H1 (cell line): ENCODE measurements at regions not wholly inside any gene's neighbourhood (a gene's known extent, or its start where the extent isn't known, plus 50 kb on each side); places are given as distances from the start of the nearest gene placed in this dataset.
"Not testable (repeated sequence)": the region's sequence is repeated elsewhere in the genome, so short reads cannot be mapped to it uniquely, and the experiment has no call there.

ENCODE experiments used
- CTCF ChIA-PET: fragments of 300-600 bp; sonication (Branson Sonifier 250); formaldehyde crosslinking; loops from one replicate; lab custom pipeline; 2021; ENCODE audit not compliant: partially characterized antibody; lab: Charles Lee
- POLR2A ChIA-PET: fragments of 300-600 bp; sonication (Branson Sonifier 250); formaldehyde crosslinking; loops from one replicate; lab custom pipeline; 2021; ENCODE audit warnings: inconsistent platforms; ENCODE audit not compliant: partially characterized antibody; lab: Charles Lee
- DNase-seq, 2 experiments: peaks; one replicate each; pipeline versions ENCODE4 v3.0.0 to v3.0.0-alpha.2; 2010 to 2022; ENCODE audit warnings: low spot score in 2 of 2, low read depth in 1 of 2, mixed read lengths in 1 of 2
- FAIRE-seq: peaks from 2 replicates; lab custom pipeline; 2011; peaks lifted over from hg19 to GRCh38; lab: Jason Lieb, UNC
- H2AFZ ChIP-seq: 2 replicates; pipeline ENCODE4 v1.8.1; 2012; ENCODE audit warnings: low read length, inconsistent platforms
- H2AK5ac ChIP-seq: 2 replicates; pipeline ENCODE4 v1.6.1; 2013; ENCODE audit warnings: low read depth, low read length
- H2BK120ac ChIP-seq: replicated peaks from 2 replicates; pipeline ENCODE3; 2013; ENCODE audit warnings: low read depth, low read length, inconsistent platforms
- H2BK12ac ChIP-seq: 2 replicates; pipeline ENCODE4 v1.6.1; 2013; ENCODE audit warnings: low read depth, low read length
- H2BK15ac ChIP-seq: 2 replicates; pipeline ENCODE4 v1.6.1; 2013; ENCODE audit warnings: low read length
- H2BK20ac ChIP-seq: 2 replicates; pipeline ENCODE4 v1.6.1; 2013; ENCODE audit warnings: low read length
- H2BK5ac ChIP-seq: 2 replicates; pipeline ENCODE4 v1.6.1; 2013; ENCODE audit warnings: low read depth, low read length
- H3K14ac ChIP-seq: 2 replicates; pipeline ENCODE4 v1.6.1; 2013; ENCODE audit warnings: inconsistent platforms; ENCODE audit not compliant: insufficient read length
- H3K18ac ChIP-seq: 2 replicates; pipeline ENCODE4 v1.6.1; 2013; ENCODE audit warnings: low read length; ENCODE audit errors: extremely low read depth
- H3K23ac ChIP-seq: 2 replicates; pipeline ENCODE4 v1.6.1; 2013; ENCODE audit warnings: inconsistent platforms; ENCODE audit not compliant: insufficient read length
- H3K23me2 ChIP-seq: 2 replicates; pipeline ENCODE4 v1.6.1; 2013; ENCODE audit warnings: low read depth, low read length
- H3K27ac ChIP-seq: 2 replicates; pipeline ENCODE4 v1.6.1; 2011; ENCODE audit warnings: low read depth, low read length, inconsistent platforms
- H3K27me3 ChIP-seq, 4 experiments: replicated peaks in 1 of 4; 1 replicate in 1 of 4; 2 replicates in 3 of 4; pipeline versions ENCODE4 v1.6.1 to v1.8.1; 2011 to 2013; ENCODE audit warnings: low read length in 3 of 4, mild to moderate bottlenecking in 3 of 4, inconsistent platforms in 2 of 4, mixed read lengths in 2 of 4, moderate library complexity in 1 of 4; ENCODE audit not compliant: control insufficient read depth in 3 of 4, insufficient read depth in 3 of 4; ENCODE audit errors: extremely low read depth in 1 of 4
- H3K36me3 ChIP-seq, 4 experiments: 2 replicates each; pipeline versions ENCODE4 v1.6.1 to v1.8.1; 2011 to 2013; ENCODE audit warnings: mild to moderate bottlenecking in 4 of 4, low read length in 3 of 4, moderate library complexity in 2 of 4, control low read depth in 1 of 4, inconsistent platforms in 1 of 4; ENCODE audit not compliant: insufficient read depth in 4 of 4, control insufficient read depth in 2 of 4
- H3K4ac ChIP-seq: replicated peaks from 2 replicates; pipeline ENCODE3; 2013; ENCODE audit warnings: low read length, low read depth, mixed read lengths, inconsistent platforms; ENCODE audit not compliant: insufficient read length
- H3K4me1 ChIP-seq, 4 experiments: replicated peaks in 1 of 4; 1 replicate in 1 of 4; 2 replicates in 3 of 4; pipeline versions ENCODE4 v1.6.1 to v1.8.1; 2011 to 2013; ENCODE audit warnings: low read length in 3 of 4, inconsistent platforms in 2 of 4, mixed read lengths in 1 of 4; ENCODE audit not compliant: insufficient read depth in 4 of 4, control insufficient read depth in 3 of 4
- H3K4me2 ChIP-seq, 2 experiments: 2 replicates each; pipeline versions ENCODE4 v1.6.1 to v1.8.1; 2011 to 2013; ENCODE audit warnings: low read depth in 2 of 2, low read length in 2 of 2, control low read depth in 1 of 2, inconsistent platforms in 1 of 2, mild to moderate bottlenecking in 1 of 2; ENCODE audit not compliant: insufficient read depth in 1 of 2
- H3K4me3 ChIP-seq, 4 experiments: fragments of 200-600, 300-600 bp in 1 of 4; sonication (generic), shearing (Covaris generic), sonication (Bioruptor Twin) in 1 of 4; 2 replicates each; pipeline versions ENCODE4 v1.5.1 to v1.8.1; 2011 to 2016; ENCODE audit warnings: low read length in 4 of 4, low read depth in 3 of 4, control low read depth in 2 of 4, inconsistent platforms in 2 of 4, mild to moderate bottlenecking in 2 of 4, mixed read lengths in 1 of 4, moderate library complexity in 1 of 4; ENCODE audit not compliant: insufficient read depth in 2 of 4; ENCODE audit errors: extremely low read depth in 1 of 4
- H3K56ac ChIP-seq: replicated peaks from 2 replicates; pipeline ENCODE3; 2013; ENCODE audit warnings: low read depth, mild to moderate bottlenecking, mixed read lengths, low read length, inconsistent platforms; ENCODE audit not compliant: insufficient read length
- H3K79me1 ChIP-seq: 2 replicates; pipeline ENCODE4 v1.6.1; 2013; ENCODE audit warnings: low read depth, low read length, control low read depth
- H3K79me2 ChIP-seq, 2 experiments: 2 replicates each; pipeline versions ENCODE4 v1.6.1 to v1.8.1; 2012 to 2013; ENCODE audit warnings: low read length in 2 of 2, mild to moderate bottlenecking in 2 of 2, inconsistent platforms in 1 of 2; ENCODE audit not compliant: insufficient read depth in 2 of 2, control insufficient read depth in 1 of 2
- H3K9ac ChIP-seq, 4 experiments: replicated peaks in 1 of 4; 1 replicate in 1 of 4; 2 replicates in 3 of 4; pipeline versions ENCODE4 v1.6.1 to v1.8.1; 2011 to 2013; ENCODE audit warnings: low read depth in 3 of 4, low read length in 3 of 4, control low read depth in 2 of 4, mild to moderate bottlenecking in 2 of 4, moderate library complexity in 2 of 4, inconsistent platforms in 1 of 4; ENCODE audit errors: extremely low read depth in 1 of 4
- H3K9me3 ChIP-seq, 2 experiments: 2 replicates each; pipeline versions ENCODE4 v1.6.1 to v1.8.1; 2012 to 2013; ENCODE audit warnings: mild to moderate bottlenecking in 2 of 2, moderate library complexity in 2 of 2, control low read depth in 1 of 2, inconsistent platforms in 1 of 2, low read depth in 1 of 2, low read length in 1 of 2, mixed read lengths in 1 of 2; ENCODE audit not compliant: insufficient read depth in 2 of 2
- H4K20me1 ChIP-seq, 2 experiments: replicated peaks in 1 of 2; 2 replicates each; pipeline versions ENCODE3 to v1.8.1; 2011 to 2013; ENCODE audit warnings: inconsistent platforms in 2 of 2, low read length in 2 of 2, mild to moderate bottlenecking in 1 of 2; ENCODE audit not compliant: insufficient read depth in 2 of 2, control insufficient read depth in 1 of 2
- H4K5ac ChIP-seq: 2 replicates; pipeline ENCODE4 v1.6.1; 2013; ENCODE audit warnings: low read length, low read depth, mixed read lengths, inconsistent platforms; ENCODE audit not compliant: insufficient read length
- H4K8ac ChIP-seq: 2 replicates; pipeline ENCODE4 v1.8.0; 2013; ENCODE audit warnings: mild to moderate bottlenecking, moderate library complexity, low read length, inconsistent platforms; ENCODE audit not compliant: insufficient read depth; ENCODE audit errors: extremely low read depth
- H4K91ac ChIP-seq: replicated peaks from 2 replicates; pipeline ENCODE3; 2013; ENCODE audit warnings: low read length, mixed read lengths, inconsistent platforms; ENCODE audit not compliant: insufficient read length
- BACH1 ChIP-seq: IDR thresholded peaks from 2 replicates; pipeline ENCODE4 v1.6.1; 2012; ENCODE audit warnings: low read length, improper control_type of control experiment
- CTBP2 ChIP-seq: IDR thresholded peaks from 2 replicates; pipeline ENCODE4 v1.7.0; 2011; ENCODE audit warnings: borderline replicate concordance, mild to moderate bottlenecking, moderate library complexity, mixed read lengths, low read length; ENCODE audit not compliant: insufficient read depth, insufficient read length
- FOSL1 ChIP-seq: IDR thresholded peaks from 2 replicates; pipeline ENCODE4 v1.6.1; 2011; ENCODE audit warnings: mild to moderate bottlenecking, low read depth, low read length, moderate library complexity; ENCODE audit not compliant: insufficient read depth
- SIN3A ChIP-seq, 2 experiments: IDR thresholded peaks in 1 of 2; conservative IDR thresholded peaks in 1 of 2; 2 replicates each; pipeline ENCODE4 v1.6.1; 2011 to 2012; ENCODE audit warnings: low read length in 2 of 2, improper control_type of control experiment in 1 of 2, low read depth in 1 of 2, mild to moderate bottlenecking in 1 of 2
- SUZ12 ChIP-seq: fragments of 200-600 bp; sonication (generic); IDR thresholded peaks from 2 replicates; pipeline ENCODE4 v1.6.1; 2012; ENCODE audit warnings: mild to moderate bottlenecking, inconsistent platforms, low read length, moderate library complexity, mixed read lengths
- WGBS, 2 experiments: shearing (Covaris generic) in 1 of 2; methylation state at CpG; one replicate each; pipeline versions ENCODE4 v1.1.6 to v1.1.7; 2013 to 2015; ENCODE audit warnings: low lambda C conversion rate in 2 of 2, mixed read lengths in 2 of 2, inconsistent platforms in 1 of 2, low coverage in 1 of 2, missing lambda C conversion rate in 1 of 2; ENCODE audit not compliant: insufficient replicate concordance in 2 of 2, insufficient coverage in 1 of 2, insufficient read length in 1 of 2; ENCODE audit errors: extremely low coverage in 1 of 2, missing lambda C conversion rate in 1 of 2; 5-methylcytosine and 5-hydroxymethylcytosine counted together

DNA sequence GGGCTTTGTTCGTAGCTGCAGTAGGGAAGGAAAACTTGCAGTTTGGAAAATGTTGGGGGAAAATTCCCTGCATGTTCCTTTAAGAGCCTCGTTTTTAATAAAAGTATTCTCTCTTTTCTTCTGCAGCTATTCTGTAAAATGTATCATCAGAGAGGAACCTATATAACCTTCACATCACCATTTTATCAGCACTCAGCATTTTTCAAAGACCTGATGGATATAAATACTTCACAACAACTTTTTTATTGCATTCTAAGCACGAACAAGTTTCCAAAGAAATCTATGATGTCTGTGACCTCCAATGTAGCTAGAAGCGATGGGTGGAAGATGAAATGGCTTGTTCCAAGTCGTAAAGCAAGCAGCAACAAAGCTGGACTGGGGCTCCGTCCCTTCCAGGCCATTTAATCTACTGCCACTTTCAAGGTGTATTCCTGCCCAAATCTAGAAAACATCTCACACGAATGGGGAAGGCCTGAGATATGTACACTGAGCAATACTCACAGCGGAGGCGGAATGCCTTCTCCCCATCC, 84.0 kb downstream of the NSUN2 start (continued):
- TF ChIP-seq CTBP2 (no peak), SUZ12 (no peak), BACH1 (no peak), SIN3A (conservative IDR thresholded peaks at IDR 0.05 in 1 of 2, IDR thresholded peaks at IDR 0.05 in 1 of 2; ENCODE audit: low read depth in 1 of 2, low read length in 2 of 2) (no peak), FOSL1 (no peak)

DNA sequence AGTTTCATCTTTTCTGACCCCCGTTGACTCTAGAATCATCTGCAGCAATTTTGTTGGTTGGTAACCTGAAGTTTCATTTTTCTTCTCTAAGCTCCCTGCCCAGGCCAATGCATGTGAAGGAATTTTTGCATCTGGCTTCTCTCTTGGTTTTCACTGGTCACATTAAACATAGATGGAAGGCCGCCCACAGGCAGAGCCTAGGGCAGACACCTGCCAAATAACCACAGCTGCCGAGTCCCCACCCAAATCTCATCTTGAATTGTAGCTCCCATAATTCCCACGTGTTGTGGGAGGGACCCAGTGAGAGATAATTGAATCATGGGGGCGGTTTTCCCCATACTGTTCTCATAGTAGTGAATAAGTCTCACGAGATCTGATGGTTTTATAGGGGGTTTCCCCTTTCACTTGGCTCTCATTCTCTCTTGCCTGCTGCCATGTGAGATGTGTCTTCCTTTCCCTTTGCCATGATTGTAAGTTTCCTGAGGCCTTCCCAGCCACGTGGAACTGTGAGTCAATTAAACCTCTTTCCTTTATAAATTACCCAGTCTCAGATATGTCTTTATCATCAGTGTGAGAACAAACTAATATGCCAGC, 84.8 kb downstream of the NSUN2 start:
- POLR2A ChIA-PET, H3K14ac ChIP-seq, H2BK120ac ChIP-seq, H3K27me3 ChIP-seq, H3K4me3 ChIP-seq, H3K23me2 ChIP-seq, H3K36me3 ChIP-seq, H3K79me2 ChIP-seq, H4K8ac ChIP-seq, H3K56ac ChIP-seq, H2BK20ac ChIP-seq, H3K79me1 ChIP-seq, H2BK5ac ChIP-seq, H3K23ac ChIP-seq, H4K20me1 ChIP-seq, DNase-seq, H2BK12ac ChIP-seq, H3K4me1 ChIP-seq, FAIRE-seq, H3K9ac ChIP-seq, H2AFZ ChIP-seq, H3K9me3 ChIP-seq, H3K4me2 ChIP-seq, H4K5ac ChIP-seq, H4K91ac ChIP-seq, H2BK15ac ChIP-seq, H2AK5ac ChIP-seq, H3K18ac ChIP-seq, H3K27ac ChIP-seq, H3K4ac ChIP-seq: not testable (repeated sequence)
- 88% methylated on average over 7 of the region's 7 CpGs; no CpG with 5 or more reads in 1 of the 2 experiments for WGBS, 2 experiments
- CTCF ChIA-PET = interaction anchor here (1.3 to 1.5 kb wide), 3 partner anchors 27 to 35 kb away, joined by 3 read pairs; no protein-coding TSS in a partner anchor
